CD4-positive, alpha-beta T cell treated with Interleukin-4 for 1 hour (primary cell): ENCODE measurements at regions not wholly inside any gene's neighbourhood (a gene's known extent, or its start where the extent isn't known, plus 50 kb on each side); places are given as distances from the start of the nearest gene placed in this dataset.
A peak's percentile ranks its signal among the peaks of the same experiment; 100 is the strongest.
"Not testable (repeated sequence)": the region's sequence is repeated elsewhere in the genome, so short reads cannot be mapped to it uniquely, and the experiment has no call there.

Experiments used
- DNase-seq, 2 donors: peaks; one replicate each; pipeline ENCODE4 v3.0.0-alpha.2; 2020 to 2022

- DNase-seq = no peak
Measured at GRCh38 chrX:42432552-42432951, 345.4 kb downstream of the PPP1R2C start.

DNA sequence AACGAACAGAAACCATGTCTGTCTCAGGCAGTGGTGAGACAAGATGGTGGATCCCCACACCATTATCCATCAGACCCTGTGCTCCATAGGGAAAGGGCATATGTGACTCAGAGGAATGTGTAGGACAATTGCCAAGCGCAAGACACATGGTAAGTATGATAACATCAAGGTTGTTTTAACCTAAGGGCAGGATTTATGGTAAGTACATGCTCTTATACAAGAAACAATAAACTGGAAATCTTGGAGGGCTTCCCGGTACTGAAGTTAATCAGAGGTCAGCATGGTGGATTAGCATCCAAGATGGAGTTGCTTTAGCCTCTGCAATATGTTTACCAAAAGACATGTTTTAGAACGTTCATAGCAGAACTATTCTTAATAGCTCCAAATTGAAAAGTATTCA is 355.0 kb downstream of the PPP1R2C start:
- DNase-seq = no peak

GRCh38 chrX:42420426-42420825 is 357.5 kb downstream of the PPP1R2C start:
- DNase-seq = no peak

GRCh38 chrX:42415636-42416035 is 362.3 kb downstream of the PPP1R2C start:
- DNase-seq = no peak

DNA sequence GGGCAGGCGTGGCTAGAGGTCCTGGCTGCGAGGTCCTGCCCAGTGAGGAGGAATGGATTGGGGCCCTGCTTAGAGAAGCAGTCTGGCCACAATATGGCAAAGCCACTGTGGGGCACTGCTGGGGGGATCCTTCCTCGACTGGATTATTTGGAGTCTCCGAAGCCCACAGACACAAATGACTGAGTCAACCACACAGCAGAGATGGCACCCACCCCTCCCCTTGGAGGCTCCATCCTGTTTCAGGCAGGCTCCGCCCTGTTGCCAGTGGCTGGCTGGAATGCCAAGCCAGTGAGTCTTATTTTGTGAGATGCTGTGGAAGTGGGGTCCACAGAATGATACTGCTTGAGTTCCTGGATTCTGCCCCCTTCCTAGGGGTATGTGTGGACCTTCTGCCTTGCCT is 363.9 kb downstream of the PPP1R2C start:
- DNase-seq = no peak

DNA sequence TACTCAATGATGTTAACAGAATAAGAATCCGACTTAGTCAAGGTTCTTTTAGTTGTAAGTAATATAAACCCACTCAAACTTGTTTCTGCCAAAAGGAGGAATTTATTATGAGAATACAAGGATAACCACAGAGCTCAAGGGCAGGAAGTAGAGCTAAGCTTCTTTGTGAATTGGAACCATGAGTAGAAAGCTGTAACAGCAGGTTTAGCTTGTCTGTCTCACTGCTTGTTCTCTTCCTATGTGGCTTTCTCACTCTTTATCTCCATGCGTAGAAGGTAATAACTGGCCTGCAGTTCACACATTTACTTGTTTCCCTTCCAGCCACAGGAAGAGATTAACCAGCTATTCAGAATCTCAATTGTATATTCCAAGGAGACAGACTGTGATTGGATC is 378.3 kb downstream of the PPP1R2C start:
- peak in 1 of 2 donors; percentile 2 for DNase-seq

DNA sequence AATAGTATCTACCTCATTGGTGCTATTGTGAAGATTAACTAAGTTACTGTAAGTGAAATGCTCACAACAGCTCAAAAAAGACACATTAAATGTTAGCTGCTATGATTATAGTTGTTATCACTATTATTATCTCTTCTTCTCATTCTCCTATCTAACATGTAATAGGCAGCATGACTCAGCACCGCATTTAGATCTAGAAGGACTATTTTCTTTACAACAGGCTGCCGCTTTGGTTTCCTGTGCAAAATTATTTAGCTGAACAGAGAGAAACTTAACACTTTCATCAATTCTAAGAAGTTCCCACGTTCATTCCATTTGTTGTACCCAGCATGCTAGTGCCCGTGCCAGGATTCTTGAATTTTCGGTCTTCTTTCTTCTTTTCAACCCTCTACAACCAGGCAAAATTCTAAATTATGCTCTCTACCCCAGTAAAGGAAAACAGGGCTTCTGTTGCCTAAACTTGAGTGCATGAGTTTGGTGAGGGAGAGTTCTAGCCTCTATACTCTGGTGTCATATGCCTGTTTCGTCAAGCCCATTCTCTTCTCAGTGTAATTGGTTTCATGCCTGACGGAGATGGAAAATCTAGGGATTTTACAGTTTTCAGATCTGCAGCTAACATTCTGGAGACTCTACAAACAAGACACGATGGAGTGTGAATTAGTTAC is 378.9 kb downstream of the PPP1R2C start:
- DNase-seq = peak in 1 of 2 donors; percentile 18

- DNase-seq = no peak
Measured at GRCh38 chrX:42396136-42396535, 381.8 kb downstream of the PPP1R2C start.

DNA sequence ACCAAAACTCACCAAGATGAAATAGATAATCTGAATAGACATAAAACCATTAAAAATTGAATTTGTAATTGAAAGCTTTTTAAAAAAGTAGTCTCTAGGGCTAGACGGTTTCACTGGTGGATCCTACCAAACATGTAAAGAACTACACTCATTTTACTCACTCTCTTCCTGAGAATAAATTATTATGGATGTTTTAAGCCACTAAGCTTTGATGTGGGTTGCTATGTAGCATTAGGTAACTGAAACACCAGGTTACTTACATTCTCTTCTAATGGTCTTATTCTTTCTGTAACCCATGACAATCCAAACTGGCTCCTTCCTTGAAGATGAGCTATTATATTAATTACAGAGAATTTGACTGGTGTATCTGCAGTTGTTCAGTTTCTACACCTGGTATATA is 385.1 kb downstream of the PPP1R2C start:
- no peak for DNase-seq

DNA sequence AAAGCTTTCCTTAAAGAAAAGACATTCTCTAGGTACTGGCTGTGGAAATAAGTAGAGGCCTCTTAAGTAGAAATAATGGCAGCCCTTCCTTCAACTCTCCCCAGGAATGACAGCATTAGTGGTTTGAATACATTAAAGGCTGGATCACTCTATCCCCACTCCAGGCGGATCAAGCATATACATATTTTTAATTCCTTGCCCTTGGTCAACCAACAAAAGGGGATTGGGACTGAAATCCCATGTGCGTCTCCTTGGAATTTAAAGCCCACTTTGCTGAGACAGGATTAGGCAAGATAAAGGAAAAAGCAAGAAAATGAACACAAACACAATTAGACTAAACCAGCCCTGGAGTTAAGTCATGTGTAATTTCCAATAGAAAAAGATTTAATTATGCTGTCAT is 391.3 kb downstream of the PPP1R2C start:
- no peak for DNase-seq

- no peak for DNase-seq
Measured at GRCh38 chrX:42385730-42386129, 392.2 kb downstream of the PPP1R2C start.

GRCh38 chrX:42384956-42385355 is 393.0 kb downstream of the PPP1R2C start:
- DNase-seq = no peak

DNA sequence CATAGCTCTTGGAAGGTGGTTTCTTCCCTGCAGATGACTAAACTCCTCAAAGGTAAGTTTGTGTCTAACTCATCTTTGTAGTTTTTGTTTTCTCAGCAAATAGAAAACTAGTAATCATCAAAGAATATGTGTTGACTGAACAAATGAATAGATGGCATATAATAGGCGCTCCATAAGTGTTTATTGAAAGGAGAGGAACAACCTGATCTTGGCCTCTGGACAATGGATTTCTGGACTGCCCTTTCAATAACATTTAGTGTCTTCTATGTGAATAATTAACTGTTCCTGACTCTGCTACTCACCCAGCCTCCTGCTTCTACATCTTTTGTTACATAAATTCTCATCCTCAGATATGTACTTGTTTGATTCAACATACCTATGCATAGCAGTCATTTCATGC is 399.1 kb downstream of the PPP1R2C start:
- no peak for DNase-seq

DNA sequence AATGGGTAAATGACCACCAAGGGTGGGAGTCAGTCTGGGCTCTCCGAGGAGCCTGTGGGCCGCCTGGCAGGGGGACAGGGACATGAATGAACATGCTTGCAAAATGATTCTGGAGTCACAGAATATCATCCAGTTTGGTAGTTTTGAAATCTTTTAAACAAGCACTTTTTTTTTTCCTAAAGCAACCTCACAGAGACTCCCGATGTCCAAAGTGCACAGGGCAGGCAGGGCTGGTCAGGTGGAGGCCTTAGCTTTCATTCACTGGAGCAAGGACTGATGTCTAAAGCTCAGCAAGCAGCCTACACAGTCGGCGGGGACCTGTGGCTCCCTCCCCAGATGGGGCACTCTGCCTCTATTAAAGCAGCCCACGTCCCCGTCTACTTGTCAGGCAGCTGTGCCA is 402.9 kb downstream of the PPP1R2C start:
- DNase-seq = no peak

- no peak for DNase-seq
Measured at GRCh38 chrX:42366181-42366580, 411.8 kb downstream of the PPP1R2C start.

GRCh38 chrX:42362219-42362618 is 415.7 kb downstream of the PPP1R2C start:
- DNase-seq = no peak

DNA sequence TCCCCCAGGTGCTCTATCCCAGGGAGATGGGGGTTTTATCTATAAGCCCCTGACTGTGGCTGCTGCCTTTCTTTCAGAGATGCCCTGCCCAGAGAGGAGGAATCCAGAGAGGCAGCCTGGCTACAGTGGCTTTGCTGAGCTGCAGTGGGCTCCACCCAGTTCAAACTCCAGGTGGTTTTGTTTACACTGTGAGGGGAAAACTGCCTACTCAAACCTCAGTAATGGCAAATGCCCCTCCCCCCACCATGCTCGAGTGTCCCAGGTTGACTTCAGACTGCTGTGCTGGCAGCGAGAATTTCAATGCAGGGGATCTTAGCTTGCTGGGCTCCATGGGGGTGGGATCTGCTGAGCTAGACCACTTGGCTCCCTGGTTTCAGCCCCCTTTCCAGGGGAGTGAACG is 419.6 kb upstream of the CASK start:
- DNase-seq = not testable (repeated sequence)
